BJ (cell line): ENCODE measurements at regions not wholly inside any gene's neighbourhood (a gene's known extent, or its start where the extent isn't known, plus 50 kb on each side); places are given as distances from the start of the nearest gene placed in this dataset.

ENCODE experiments used
- CTCF ChIA-PET: fragments of 350-600 bp; formaldehyde crosslinking; extraction: SDS; loops from one replicate; lab custom pipeline; 2021; ENCODE audit warnings: antibody characterized with exemption, inconsistent platforms; lab: Yijun Ruan, JAX
- POLR2A ChIA-PET: fragments of 300-600 bp; sonication (Branson Sonifier 250); formaldehyde crosslinking; extraction: SDS; loops from one replicate; lab custom pipeline; 2021; ENCODE audit warnings: antibody characterized with exemption; lab: Charles Lee
- DNase-seq: peaks from one replicate; pipeline ENCODE4 v3.0.0-alpha.2; 2011; ENCODE audit warnings: low read depth
- H3K27me3 ChIP-seq: 2 replicates; pipeline ENCODE4 v1.6.0; 2011; ENCODE audit warnings: low read length; ENCODE audit not compliant: control insufficient read depth, insufficient read depth
- H3K36me3 ChIP-seq: 2 replicates; pipeline ENCODE4 v1.5.1; 2011; ENCODE audit warnings: low read length; ENCODE audit not compliant: control insufficient read depth, insufficient read depth
- H3K4me3 ChIP-seq: 2 replicates; pipeline ENCODE4 v1.5.1; 2011; ENCODE audit warnings: low read depth, mild to moderate bottlenecking, control low read depth, low read length
- CTCF ChIP-seq: IDR thresholded peaks from 2 replicates; pipeline ENCODE4 v1.5.1; 2011; ENCODE audit warnings: low read depth, mild to moderate bottlenecking, control low read depth, inconsistent platforms, low read length, moderate library complexity; ENCODE audit not compliant: insufficient read depth

GRCh38 chr3:191961022-191961421 lies 500.1 kb downstream of the PYDC2 start:
- DNase-seq, result no peak
- ChIA-PET POLR2A (no interaction called here), CTCF (no interaction called here)
- H3K36me3 ChIP-seq, result no peaks in the 10 kb centered on the region
- H3K4me3 ChIP-seq, result no peak overlapping the region
- H3K27me3 ChIP-seq, result no peaks in the 10 kb centered on the region
- TF ChIP-seq CTCF, result no peak

DNA sequence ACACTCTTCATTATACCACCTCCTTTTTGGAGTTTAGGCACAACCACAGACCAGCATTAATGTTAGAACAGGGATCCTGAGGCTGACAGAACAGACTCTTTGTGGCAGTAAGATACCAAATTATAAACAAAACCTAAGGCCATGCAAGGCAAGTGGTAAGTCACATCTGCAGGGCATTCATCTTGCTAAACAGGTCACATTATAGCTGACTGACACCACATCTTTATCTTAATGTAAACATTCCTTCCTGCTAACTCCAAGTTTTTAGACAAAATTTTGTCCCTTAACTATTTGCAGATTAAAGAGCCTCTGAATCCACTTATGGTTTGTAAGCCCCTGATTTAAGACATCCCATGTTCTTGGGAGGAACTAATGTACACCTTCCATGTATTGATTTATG lies 500.6 kb downstream of the PYDC2 start:
- ChIA-PET POLR2A (no interaction called here), CTCF (interaction anchor here (0.8 kb wide), 1 partner anchor 20 kb away, joined by 4 read pairs; no protein-coding TSS in a partner anchor)
- TF ChIP-seq CTCF, result no peak
- Histone ChIP-seq H3K4me3 (no peak overlapping the region), H3K27me3 (no peaks in the 10 kb centered on the region), H3K36me3 (no peaks in the 10 kb centered on the region)
- no peak for DNase-seq

DNA sequence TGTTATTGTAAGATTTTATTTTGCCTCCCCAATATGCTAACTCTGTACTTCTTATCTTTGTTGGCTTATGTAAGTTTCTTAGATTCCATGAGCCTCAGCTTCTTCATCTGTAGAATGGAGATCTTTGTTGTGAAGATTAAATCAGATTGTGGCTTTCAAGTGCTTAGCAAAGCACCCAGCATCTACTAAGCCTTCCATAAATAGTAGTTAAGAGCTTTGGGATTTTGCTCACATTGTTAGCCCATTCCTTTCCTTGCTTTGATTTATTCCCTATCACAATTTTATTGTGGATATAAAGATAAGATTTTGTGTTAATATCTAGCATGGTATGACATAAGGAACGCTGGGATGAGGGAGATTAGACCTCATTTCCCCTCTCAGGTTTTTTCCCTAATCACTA lies 501.4 kb downstream of the PYDC2 start:
- no peaks in the 10 kb centered on the region for H3K36me3 ChIP-seq
- no peak for TF ChIP-seq CTCF
- ChIA-PET CTCF (interaction anchor here (0.8 kb wide), 1 partner anchor 19 kb away, joined by 4 read pairs; no protein-coding TSS in a partner anchor), POLR2A (no interaction called here)
- no peak for DNase-seq
- no peaks in the 10 kb centered on the region for H3K27me3 ChIP-seq
- no peak overlapping the region for H3K4me3 ChIP-seq

GRCh38 chr3:191963182-191963581 lies 502.2 kb downstream of the PYDC2 start:
- ChIA-PET POLR2A (no interaction called here), CTCF (no interaction called here)
- no peaks in the 10 kb centered on the region for H3K36me3 ChIP-seq
- DNase-seq, result no peak
- TF ChIP-seq CTCF, result no peak
- H3K4me3 ChIP-seq, result no peak overlapping the region
- no peaks in the 10 kb centered on the region for H3K27me3 ChIP-seq

DNA sequence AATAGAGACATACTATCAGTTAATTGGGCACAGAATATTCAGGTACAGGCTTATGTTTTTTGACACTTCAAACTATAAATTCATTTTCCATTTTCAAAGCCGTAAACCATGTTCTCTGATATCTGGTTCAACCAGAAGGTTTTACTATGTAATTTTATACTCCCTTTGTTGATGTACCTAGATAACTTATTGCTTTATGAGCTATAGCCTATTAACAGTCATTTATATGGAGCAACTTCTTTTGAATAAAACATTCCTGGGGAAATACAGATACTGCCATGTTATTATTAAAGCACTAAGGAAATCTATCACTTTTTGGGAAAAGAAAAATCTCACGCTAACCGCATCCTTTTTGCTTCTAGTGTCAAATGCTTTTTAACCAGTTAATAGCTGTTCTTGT lies 505.6 kb downstream of the PYDC2 start:
- no peaks in the 10 kb centered on the region for H3K27me3 ChIP-seq
- CTCF ChIA-PET, result no interaction called here
- no peak for TF ChIP-seq CTCF
- no peaks in the 10 kb centered on the region for H3K36me3 ChIP-seq
- no peak overlapping the region for H3K4me3 ChIP-seq
- POLR2A ChIA-PET, result no interaction called here
- no peak for DNase-seq
